ENCODE measurements at regions not wholly inside any gene's neighbourhood (a gene's known extent, or its start where the extent isn't known, plus 50 kb on each side); places are given as distances from the start of the nearest gene placed in this dataset.

GRCh38 chr9:1154739-1155138 lies 104.6 kb downstream of the DMRT2 start:
- TF ChIP-seq GATA2 (IDR thresholded peaks at IDR 0.05; ENCODE audit: low read depth, low read length) (no peak), GATA3 (IDR thresholded peaks at IDR 0.05; ENCODE audit: low read depth, low read length) (no peak)
